ENCODE measurements at regions not wholly inside any gene's neighbourhood (a gene's known extent, or its start where the extent isn't known, plus 50 kb on each side); places are given as distances from the start of the nearest gene placed in this dataset.

DNA sequence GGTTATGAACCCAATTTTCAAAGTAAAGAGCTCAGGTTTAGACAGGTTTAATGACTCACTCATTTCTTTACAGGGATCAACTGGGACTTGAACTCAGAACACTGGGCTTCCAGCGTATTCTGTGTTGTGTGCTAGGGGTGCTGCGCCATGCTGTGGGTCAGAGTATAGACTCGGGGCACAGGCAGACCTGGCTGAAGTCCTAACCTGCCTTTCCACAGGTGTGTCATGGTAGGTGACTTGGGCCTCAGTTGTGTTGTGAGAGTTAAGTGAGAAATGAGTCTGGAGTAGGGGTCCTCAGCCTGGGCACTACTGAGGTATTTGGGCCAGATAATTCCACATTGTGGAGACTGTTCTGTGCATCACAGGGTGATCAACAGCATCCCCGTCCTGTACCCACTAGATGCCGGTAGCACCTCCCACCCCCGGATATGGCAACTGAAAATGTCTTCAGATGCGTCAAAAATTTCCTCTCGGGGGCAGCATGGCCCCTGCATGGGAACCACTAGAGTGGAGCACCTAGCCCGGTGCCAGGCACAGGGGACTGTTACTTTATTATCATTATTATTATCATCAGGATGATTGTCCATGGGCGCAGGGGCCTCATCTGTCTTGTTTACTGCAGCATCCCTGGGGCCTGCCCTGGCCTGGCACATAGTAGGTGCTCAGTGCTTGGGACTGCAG, 575.5 kb downstream of the PTPRU start:
- intact Hi-C loops (cut with micrococcal nuclease), result no loop called here

GRCh38 chr1:29811247-29811646, 574.9 kb downstream of the PTPRU start:
- intact Hi-C loops (cut with micrococcal nuclease), result no loop called here

- intact Hi-C loops (cut with micrococcal nuclease), result no loop called here
These were observed 574.1 kb downstream of the PTPRU start for GRCh38 chr1:29810121-29811120.

- intact Hi-C loops (cut with micrococcal nuclease), result no loop called here
These were observed 573.3 kb downstream of the PTPRU start for GRCh38 chr1:29809446-29810120.

GRCh38 chr1:29808141-29808995, 572.0 kb downstream of the PTPRU start:
- intact Hi-C loops (cut with micrococcal nuclease), result no loop called here

GRCh38 chr1:29807689-29808088, 571.4 kb downstream of the PTPRU start:
- intact Hi-C loops (cut with micrococcal nuclease), result no loop called here

DNA sequence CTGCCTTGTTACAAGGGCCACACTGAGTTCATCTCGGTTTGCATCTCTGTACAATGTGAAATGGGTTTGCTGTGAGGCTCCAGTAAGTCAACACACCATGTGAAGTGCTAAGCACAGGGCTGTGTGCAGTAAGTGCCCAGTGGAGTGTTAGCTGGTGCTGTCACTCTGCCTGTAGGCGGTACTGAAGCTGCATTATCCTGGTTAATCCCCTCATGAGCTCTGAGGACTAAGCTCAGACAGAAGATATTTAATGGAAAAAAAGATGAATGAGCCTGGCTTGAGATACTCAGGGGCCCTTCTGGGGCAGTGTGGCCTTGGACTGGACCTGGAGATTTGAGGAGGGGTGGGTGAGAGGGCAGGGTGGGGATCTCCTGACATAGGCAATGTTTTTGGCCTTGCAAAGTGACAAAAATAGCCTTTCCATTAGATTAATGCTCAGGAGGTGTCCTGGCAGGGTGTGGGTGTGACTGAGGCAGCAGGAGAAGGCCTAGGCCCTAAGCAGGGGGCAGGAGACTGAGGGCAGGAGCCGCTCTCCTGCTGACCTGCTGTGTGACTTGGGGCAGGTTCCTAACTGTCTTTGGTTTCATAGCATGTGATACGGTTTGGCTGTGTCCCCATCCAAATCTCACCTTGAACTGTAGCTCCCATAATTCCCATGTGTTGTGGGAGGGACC, 570.5 kb downstream of the PTPRU start:
- intact Hi-C loops (cut with micrococcal nuclease), result no loop called here

- intact Hi-C loops (cut with micrococcal nuclease), result no loop called here
These were observed 569.5 kb downstream of the PTPRU start for GRCh38 chr1:29805896-29806160.

DNA sequence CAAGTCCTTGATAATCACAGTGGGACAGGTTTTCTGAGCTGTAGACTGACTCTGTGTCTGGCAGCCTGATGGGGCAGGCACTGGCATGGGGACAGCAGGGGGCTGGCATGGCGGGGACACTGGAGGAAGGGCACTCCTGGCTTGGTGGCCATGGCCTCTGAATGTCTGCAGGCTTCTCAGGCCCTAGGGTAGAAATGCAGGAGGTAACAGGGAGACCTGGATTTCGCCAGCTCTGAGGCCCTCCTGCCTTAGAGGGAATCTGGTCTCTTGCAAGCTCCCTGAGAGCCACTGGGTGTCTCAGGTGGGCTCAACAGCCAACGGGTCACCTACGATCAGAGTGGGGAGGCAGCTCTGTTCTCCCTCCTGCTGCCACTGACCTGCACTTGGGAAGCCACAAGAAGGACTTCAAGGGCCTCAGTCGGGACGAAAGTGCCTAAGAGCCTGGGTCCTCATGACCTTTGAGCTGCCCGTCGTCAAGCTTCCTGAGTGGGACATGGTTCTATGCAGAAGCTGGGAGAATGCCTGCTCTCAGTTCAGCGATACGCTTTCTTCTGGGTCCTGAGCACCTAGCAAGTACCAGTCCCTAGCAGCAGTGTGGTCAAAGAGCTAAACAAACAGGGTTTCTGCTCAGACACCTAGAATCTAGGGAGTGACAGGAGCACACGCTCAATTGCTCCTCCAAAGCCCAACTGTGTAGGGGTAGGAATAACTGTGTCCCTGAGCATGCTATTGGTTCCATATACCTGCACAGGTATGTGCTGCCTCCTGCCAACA, 569.0 kb downstream of the PTPRU start:
- intact Hi-C loops (cut with micrococcal nuclease), result no loop called here

DNA sequence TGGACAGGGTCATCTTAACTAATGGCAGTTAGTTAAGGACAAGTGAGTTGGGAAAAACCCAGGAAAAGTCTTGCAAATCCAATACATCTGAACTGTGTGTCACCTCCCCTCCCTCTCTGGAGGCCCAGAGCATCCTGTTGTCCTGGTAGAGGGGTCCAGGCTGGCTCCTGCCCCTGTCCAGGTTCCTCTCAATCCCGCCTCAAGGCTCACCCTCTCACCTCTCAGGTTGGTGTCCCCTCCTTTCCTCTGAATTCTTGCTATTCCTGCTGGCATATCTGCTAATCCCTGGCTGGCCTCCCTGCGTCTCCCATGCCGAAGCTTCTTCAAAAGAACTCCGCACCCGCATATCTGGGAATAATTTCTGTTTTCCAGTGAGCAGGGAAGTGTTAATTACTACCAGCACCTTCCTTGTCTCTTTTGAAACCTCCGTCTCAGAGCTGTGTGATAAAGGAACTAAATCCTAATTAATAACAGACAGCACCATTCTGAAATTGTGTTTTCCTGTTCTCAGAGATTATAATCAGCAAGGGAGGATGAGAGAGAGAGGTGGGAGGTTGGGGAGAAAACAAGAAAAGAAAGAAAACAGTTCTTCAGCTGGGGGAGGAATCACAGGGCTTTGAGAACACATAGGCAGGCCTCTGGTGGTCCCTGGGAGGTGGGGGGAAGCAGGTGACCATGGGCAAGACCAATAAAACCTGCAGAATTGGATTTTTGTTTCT, 568.0 kb downstream of the PTPRU start:
- intact Hi-C loops (cut with micrococcal nuclease), result no loop called here

- intact Hi-C loops (cut with micrococcal nuclease), result no loop called here
These were observed 567.2 kb downstream of the PTPRU start for GRCh38 chr1:29803486-29803885.

DNA sequence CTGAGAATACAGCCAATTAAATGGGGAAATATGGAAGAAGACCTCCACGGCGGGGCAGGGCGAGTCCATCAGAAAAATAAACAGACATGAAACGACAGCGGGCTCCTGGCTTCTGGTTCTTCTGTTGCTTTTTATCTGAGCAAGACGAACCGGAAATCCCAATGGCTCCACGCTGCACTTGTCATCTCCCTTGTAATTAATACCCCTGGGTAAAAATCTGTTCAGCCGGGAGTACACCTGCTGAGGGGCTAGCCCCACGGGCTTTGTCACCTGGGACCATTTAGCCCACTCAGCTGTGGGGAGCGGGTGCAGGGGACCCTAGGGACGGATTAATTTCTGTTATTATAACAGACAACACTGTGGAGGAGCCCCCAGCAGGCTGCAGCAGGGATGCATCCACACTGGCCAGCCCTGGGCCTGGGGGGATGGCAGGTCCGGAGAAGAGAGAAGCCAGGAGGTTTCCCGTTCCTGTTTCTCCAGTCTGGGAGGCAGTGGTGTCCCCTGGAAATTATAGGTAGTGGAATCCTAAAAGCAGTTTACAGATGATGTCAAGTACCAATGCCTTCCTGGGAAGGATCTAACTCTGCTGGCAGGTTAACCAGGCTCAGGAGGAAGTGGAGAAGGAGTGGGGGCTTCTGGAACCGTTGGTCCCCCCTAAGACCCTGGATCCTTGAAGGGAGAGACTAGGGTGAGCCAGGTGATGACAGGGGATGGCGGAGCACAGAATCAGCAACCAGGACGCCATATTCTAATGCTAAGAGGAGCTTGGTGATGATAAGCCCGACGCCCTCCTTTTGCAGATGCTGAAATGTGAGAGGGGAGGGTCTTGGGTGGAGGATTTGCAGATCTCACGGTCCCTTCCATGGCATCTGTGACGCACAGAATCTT, 566.1 kb downstream of the PTPRU start:
- intact Hi-C loops (cut with micrococcal nuclease), result no loop called here

DNA sequence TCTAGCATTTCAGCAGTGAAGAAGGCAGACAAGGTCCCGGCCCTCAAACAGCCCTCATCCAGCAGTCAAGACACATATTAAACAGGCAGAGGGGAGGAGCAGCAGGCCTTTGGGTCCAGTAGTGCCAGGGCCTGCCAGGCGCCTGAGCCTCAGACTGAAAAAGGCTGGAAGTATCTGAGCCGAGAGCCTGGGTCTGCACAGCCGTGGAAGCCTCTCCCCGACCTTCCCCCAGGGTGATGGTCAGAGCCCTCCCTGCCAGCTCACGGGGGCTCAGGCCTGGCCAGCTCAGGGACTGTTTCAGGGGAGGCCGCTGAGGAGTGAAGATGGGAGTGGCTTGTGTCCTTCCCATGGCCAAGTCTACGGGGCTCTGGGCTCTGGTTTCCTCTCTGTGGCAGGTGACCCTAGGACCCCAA, 565.2 kb downstream of the PTPRU start:
- intact Hi-C loops (cut with micrococcal nuclease), result no loop called here

DNA sequence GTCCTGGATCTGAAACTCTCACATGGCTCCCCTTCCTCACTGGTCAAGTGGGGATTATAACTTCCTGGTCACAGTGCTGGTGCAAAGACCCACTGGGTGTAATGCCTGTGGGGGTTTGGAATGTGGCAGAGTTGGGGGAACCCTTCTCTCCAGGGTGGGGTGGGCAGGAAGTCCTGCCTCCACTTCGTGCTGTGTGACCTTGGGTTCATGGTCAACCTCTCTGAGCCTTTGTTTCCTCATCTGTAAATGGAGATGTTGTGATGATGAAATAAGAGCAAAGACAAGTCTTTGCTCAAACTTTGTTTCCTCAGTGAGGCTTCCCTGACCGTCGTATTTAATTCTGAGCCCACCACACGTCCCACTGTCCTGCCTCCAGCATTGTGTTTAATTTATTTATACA, 564.7 kb downstream of the PTPRU start:
- intact Hi-C loops (cut with micrococcal nuclease), result no loop called here

GRCh38 chr1:29800522-29800956, 564.2 kb downstream of the PTPRU start:
- intact Hi-C loops (cut with micrococcal nuclease), result no loop called here

GRCh38 chr1:29800120-29800519, 563.8 kb downstream of the PTPRU start:
- intact Hi-C loops (cut with micrococcal nuclease), result no loop called here

GRCh38 chr1:29798699-29799566, 562.6 kb downstream of the PTPRU start:
- intact Hi-C loops (cut with micrococcal nuclease), result no loop called here

All from T-helper 2 cell treated with Interferon-gamma antibody and Interleukin-4, amounts not matched to agents 100 ng/mL and 5 ng/mL, for 36 hours (primary cell).